GM20000 (cell line): ENCODE measurements at regions not wholly inside any gene's neighbourhood (a gene's known extent, or its start where the extent isn't known, plus 50 kb on each side); places are given as distances from the start of the nearest gene placed in this dataset.

ENCODE experiments used
- DNase-seq: peaks from one replicate; pipeline ENCODE4 v3.0.0; 2012; ENCODE audit warnings: low spot score
- CTCF ChIP-seq: IDR thresholded peaks from 2 replicates; pipeline ENCODE4 v1.5.1; 2012; ENCODE audit warnings: mild to moderate bottlenecking, control low read depth; ENCODE audit errors: extremely low read depth, missing control alignments

- TF ChIP-seq CTCF: no peak
- DNase-seq: no peak
Observed at GRCh38 chr17:5794385-5794784, 210.1 kb upstream of the NLRP1 start.

DNA sequence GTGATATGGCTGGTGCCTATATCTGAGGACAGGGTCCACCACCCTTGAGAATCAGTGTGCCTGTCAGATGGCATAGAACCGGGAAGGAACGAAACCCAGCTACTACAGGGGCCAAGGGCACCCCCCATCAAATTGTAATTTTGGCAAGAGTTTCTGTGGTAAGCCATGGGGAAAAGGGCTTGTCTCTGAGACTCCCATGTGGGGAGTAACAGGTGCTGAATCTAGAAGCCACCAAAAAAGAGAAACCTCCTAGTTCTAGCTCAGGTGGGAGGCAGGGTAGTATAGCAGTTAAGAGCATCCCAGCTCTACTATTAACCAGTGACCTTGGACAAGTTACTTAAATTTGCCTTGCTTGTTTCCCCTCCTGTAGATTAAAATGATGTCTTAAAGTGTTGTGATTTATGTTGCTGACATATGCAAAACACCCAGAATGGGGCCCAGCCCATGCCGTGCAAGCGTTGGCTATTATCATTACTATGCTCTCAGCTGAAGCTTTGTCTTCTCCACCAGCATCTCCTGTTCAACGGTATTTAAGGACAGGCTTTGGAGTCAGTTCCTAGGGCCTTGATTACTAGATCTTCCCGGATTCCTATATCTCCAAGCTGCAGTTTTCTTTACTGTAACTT is 210.7 kb upstream of the NLRP1 start:
- DNase-seq: no peak

DNA sequence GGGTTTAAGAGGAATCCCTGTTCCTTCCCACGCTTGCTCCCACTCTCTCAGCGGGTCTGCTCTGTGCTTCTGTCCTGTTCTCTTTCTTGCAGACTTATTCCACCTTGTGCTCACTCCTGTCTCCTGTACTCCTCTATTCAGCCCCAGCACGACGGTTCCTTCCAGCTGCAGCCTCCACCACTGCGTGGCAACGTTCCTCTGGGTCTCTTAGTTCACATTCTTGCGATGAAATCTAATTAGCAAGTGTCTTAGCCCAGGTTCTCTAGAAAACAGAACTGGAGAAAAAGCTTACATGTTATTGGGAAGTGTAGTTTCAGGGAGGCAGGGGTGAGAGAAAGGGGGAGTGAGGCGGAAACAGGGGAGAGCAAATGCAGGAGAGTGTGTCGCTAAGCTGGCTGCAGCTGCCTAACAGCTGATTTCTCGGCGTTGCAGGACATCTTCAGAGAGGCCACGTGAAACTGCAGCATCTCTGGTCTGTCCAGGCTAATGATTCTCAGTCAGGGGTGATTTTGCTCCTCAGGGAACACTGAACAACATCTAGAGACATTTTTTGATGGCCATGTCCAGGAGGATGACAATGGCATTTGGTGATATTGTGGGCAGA is 213.2 kb upstream of the NLRP1 start:
- no peak for DNase-seq
- TF ChIP-seq CTCF: no peak

More for the DNA sequence above, 210.7 kb upstream of the NLRP1 start:
- no peak for TF ChIP-seq CTCF

- no peak for TF ChIP-seq CTCF
- no peak for DNase-seq
Observed at GRCh38 chr17:5798094-5798493, 213.8 kb upstream of the NLRP1 start.

DNA sequence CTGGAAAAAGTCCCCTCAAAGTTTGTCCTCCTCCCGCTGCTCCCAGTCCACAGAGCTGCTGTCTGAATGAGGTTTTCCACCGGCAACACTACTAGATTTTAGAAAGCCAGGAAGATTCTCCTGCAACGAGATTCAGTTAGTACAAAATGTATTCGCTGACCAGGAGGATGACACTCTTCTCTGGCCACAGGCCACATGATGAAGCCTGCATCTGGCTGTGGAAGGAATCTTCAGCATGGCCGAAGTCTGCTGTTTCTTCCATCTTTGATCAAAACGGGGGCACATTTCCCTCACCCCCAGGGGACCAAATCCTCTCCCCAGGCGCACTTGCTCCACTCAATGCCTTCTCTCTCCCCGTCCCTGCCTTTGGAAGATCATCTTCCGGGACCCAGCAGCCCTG is 215.8 kb upstream of the NLRP1 start:
- no peak for DNase-seq
- no peak for TF ChIP-seq CTCF

DNA sequence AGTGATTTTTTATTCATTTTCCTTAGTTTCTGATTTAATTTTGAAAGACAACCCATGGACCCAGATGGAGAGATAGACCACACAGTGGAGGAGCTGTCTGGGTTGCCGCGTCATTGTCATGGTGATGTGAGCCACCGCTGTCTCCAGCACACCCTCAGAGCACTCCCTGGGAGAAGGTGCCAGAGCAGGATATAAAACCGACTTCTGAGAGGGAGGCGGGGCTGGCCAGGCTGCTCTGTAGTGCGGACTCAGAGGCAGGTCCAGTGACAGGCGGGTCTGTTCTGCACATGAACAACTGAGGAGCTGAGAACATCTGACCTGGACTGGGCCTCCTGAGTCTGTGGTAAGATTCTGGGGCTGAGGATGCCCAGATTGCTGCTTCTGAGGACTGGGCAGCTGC is 216.3 kb upstream of the NLRP1 start:
- no peak for DNase-seq
- TF ChIP-seq CTCF: no peak

DNA sequence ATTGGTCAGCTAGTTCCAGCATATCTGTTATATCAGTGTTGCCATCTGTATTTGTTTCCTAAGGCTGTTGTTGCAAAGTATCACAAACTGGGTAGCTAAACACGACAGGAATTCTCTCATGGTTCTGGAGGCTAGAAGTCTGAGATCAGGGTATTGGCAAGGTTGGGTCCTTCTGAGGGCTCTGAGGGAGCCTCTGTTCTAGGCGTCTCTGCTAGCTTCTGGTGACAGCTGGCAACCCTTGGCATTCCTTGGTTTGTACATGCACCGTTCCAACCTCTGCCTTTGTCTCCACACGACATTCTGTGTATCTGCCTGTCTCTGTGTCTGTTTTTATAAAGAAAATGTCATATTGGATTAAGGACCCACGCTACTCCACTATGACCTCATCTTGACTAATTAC is 219.9 kb upstream of the NLRP1 start:
- TF ChIP-seq CTCF: no peak
- no peak for DNase-seq
